Right lobe of liver (tissue), 6 donors: ENCODE measurements at regions not wholly inside any gene's neighbourhood (a gene's known extent, or its start where the extent isn't known, plus 50 kb on each side); places are given as distances from the start of the nearest gene placed in this dataset.

Experiments
- ATAC-seq, 4 donors: fragments of 200-7000 bp; cut with Tn5 transposase; one replicate each; pipeline ENCODE4 v1.9.1; 2020; ENCODE audit warnings: mild to moderate bottlenecking in 4 of 4, moderate library complexity in 4 of 4
- DNase-seq, 3 donors: peaks; one replicate each; pipeline ENCODE4 v3.0.0-alpha.2; 2020
- H3K27ac ChIP-seq, 3 donors: fragments of 200-600 bp; one replicate each; pipeline ENCODE4 v1.8.0; 2022
- H3K27me3 ChIP-seq, 2 donors: fragments of 200-600 bp; one replicate each; pipeline ENCODE4 v1.8.0; 2022
- H3K36me3 ChIP-seq, 4 donors: fragments of 200-600 bp; sonication (generic) in 1 of 4; one replicate each; pipeline versions ENCODE4 v1.5.1 to v1.8.0; 2017 to 2022; ENCODE audit warnings: control low read depth in 1 of 4
- H3K4me1 ChIP-seq, 4 donors: fragments of 200-600 bp; sonication (generic) in 1 of 4; one replicate each; pipeline versions ENCODE4 v1.5.1 to v1.8.0; 2017 to 2022; ENCODE audit warnings: control low read depth in 1 of 4
- H3K4me3 ChIP-seq, 3 donors: fragments of 200-600 bp; one replicate each; pipeline ENCODE4 v1.8.0; 2022
- H3K9me3 ChIP-seq, 4 donors: fragments of 200-600 bp; sonication (generic) in 1 of 4; one replicate each; pipeline versions ENCODE4 v1.5.1 to v1.8.0; 2017 to 2022; ENCODE audit warnings: control low read depth in 1 of 4
- CTCF ChIP-seq, 4 donors: fragments of 200-600 bp in 3 of 4; fragments of 450-650 bp in 1 of 4; IDR thresholded peaks; one replicate each; pipeline versions ENCODE4 v1.5.1 to v1.8.0; 2016 to 2022; ENCODE audit warnings: antibody characterized with exemption in 4 of 4, mild to moderate bottlenecking in 2 of 4
- POLR2A ChIP-seq: fragments of 450-650 bp; IDR thresholded peaks from one replicate; pipeline ENCODE4 v1.6.1; 2017; ENCODE audit warnings: antibody characterized with exemption, mild to moderate bottlenecking
- WGBS: methylation state at CpG from one replicate; pipeline ENCODE4 v1.1.6; 2018; ENCODE audit warnings: low coverage, low lambda C conversion rate; ENCODE audit not compliant: insufficient coverage; ENCODE audit errors: missing lambda C conversion rate; 5-methylcytosine and 5-hydroxymethylcytosine counted together
- intact Hi-C, 2 donors: fragments of 100-400 bp; cut with DNase I; formaldehyde crosslinking; loops; one replicate each; pipeline versions ENCODE4 v1.11.2 to v1.14.1; 2022
- donor health status: DM: no; HTN: yes; CAD: no.
- donor health status: DM: no; HTN: no; CAD: no.
- donor health status: DM: no; HTN: no; CAD: no.
- donor health status: DM: no; HTN: yes; CAD: no.
- donor health status: DM: no; HTN: yes; CAD: no.

- Histone ChIP-seq H3K36me3 (no peaks in the 10 kb centered on the region), H3K27ac (no peak overlapping the region), H3K9me3 (no peaks in the 10 kb centered on the region), H3K27me3 (no peaks in the 10 kb centered on the region), H3K4me1 (no peaks in the 10 kb centered on the region), H3K4me3 (no peak overlapping the region)
- intact Hi-C loops: no loop called here
- no peak for TF ChIP-seq POLR2A
- no peak for TF ChIP-seq CTCF (IDR thresholded peaks at IDR 0.05)
- WGBS: 50% methylated on average over 2 of the region's 2 CpGs
- ATAC-seq (no peak), DNase-seq (no peak)
These were observed 244.2 kb upstream of the CDIN1 start for GRCh38 chr15:36335224-36335623.

GRCh38 chr15:36335659-36336058 lies 243.8 kb upstream of the CDIN1 start:
- Histone ChIP-seq H3K27ac (no peak overlapping the region), H3K4me3 (no peak overlapping the region), H3K27me3 (no peaks in the 10 kb centered on the region), H3K4me1 (no peaks in the 10 kb centered on the region), H3K36me3 (no peaks in the 10 kb centered on the region), H3K9me3 (no peaks in the 10 kb centered on the region)
- ATAC-seq (no peak), DNase-seq (no peak)
- TF ChIP-seq CTCF (IDR thresholded peaks at IDR 0.05) (no peak), POLR2A (no peak)
- intact Hi-C loops: no loop called here
- WGBS: 78% methylated on average over 1 of the region's 1 CpG

GRCh38 chr15:36344887-36345286 lies 234.5 kb upstream of the CDIN1 start:
- no peak for ATAC-seq
- intact Hi-C loops: no loop called here

GRCh38 chr15:36347272-36347858 lies 232.1 kb upstream of the CDIN1 start:
- no peaks in the 10 kb centered on the region for H3K36me3 ChIP-seq
- no peak overlapping the region for H3K4me3 ChIP-seq
- H3K9me3 ChIP-seq: no peaks in the 10 kb centered on the region
- no peak for ATAC-seq
- TF ChIP-seq CTCF (IDR thresholded peaks at IDR 0.05) (no peak), POLR2A (no peak)
- H3K27me3 ChIP-seq: no peaks in the 10 kb centered on the region
- no peaks in the 10 kb centered on the region for H3K4me1 ChIP-seq
- intact Hi-C loops: no loop called here
- DNase-seq: no peak
- H3K27ac ChIP-seq: no peak overlapping the region

More at GRCh38 chr15:36344887-36345286, 234.5 kb upstream of the CDIN1 start:
- no peak overlapping the region for H3K4me3 ChIP-seq
- WGBS: 29% methylated on average over 1 of the region's 2 CpGs
- no peaks in the 10 kb centered on the region for H3K36me3 ChIP-seq
- H3K27me3 ChIP-seq: no peaks in the 10 kb centered on the region
- no peak for DNase-seq
- no peaks in the 10 kb centered on the region for H3K4me1 ChIP-seq
- H3K27ac ChIP-seq: no peak overlapping the region
- TF ChIP-seq POLR2A (no peak), CTCF (IDR thresholded peaks at IDR 0.05) (no peak)
- no peaks in the 10 kb centered on the region for H3K9me3 ChIP-seq

- no peak for ATAC-seq
- no peaks in the 10 kb centered on the region for H3K4me1 ChIP-seq
- no peak for DNase-seq
- no peak overlapping the region for H3K27ac ChIP-seq
- no peaks in the 10 kb centered on the region for H3K9me3 ChIP-seq
- no peaks in the 10 kb centered on the region for H3K36me3 ChIP-seq
- no peak for TF ChIP-seq CTCF (IDR thresholded peaks at IDR 0.05)
- TF ChIP-seq POLR2A: no peak
- 20% methylated on average over 4 of the region's 4 CpGs for WGBS
- H3K4me3 ChIP-seq: no peak overlapping the region
- intact Hi-C loops: no loop called here
- no peaks in the 10 kb centered on the region for H3K27me3 ChIP-seq
These were observed 223.0 kb upstream of the CDIN1 start for GRCh38 chr15:36356466-36356865.
